SU-DHL-6 (cell line): ENCODE measurements at regions not wholly inside any gene's neighbourhood (a gene's known extent, or its start where the extent isn't known, plus 50 kb on each side); places are given as distances from the start of the nearest gene placed in this dataset.

Experiments
- H2AFZ ChIP-seq: fragments of 200-600 bp; sonication (generic); 2 replicates; pipeline ENCODE4 v1.6.1; 2014; ENCODE audit warnings: low read depth, mild to moderate bottlenecking, moderate library complexity, mixed read lengths, antibody characterized with exemption, low read length; ENCODE audit not compliant: severe bottlenecking
- H3F3A ChIP-seq: fragments of 200-600 bp; shearing (Covaris generic); 2 replicates; pipeline ENCODE4 v1.6.0; 2016; ENCODE audit warnings: antibody characterized with exemption, mild to moderate bottlenecking; ENCODE audit not compliant: insufficient read depth
- H3K27ac ChIP-seq: fragments of 200-600 bp; sonication (generic); 2 replicates; pipeline ENCODE4 v1.5.1; 2016; ENCODE audit warnings: low read depth, mild to moderate bottlenecking, low read length, moderate library complexity, mixed read lengths
- H3K27me3 ChIP-seq: fragments of 200-600 bp; sonication (generic), shearing (Covaris generic); 2 replicates; pipeline ENCODE4 v1.6.0; 2014; ENCODE audit warnings: mild to moderate bottlenecking, low read length
- H3K36me3 ChIP-seq: fragments of 200-600 bp; sonication (generic); 2 replicates; pipeline ENCODE4 v1.6.1; 2014; ENCODE audit warnings: mild to moderate bottlenecking, low read length, mixed read lengths
- H3K4me2 ChIP-seq: fragments of 300-600, 200-600 bp; shearing (Covaris generic), sonication (generic); 2 replicates; pipeline ENCODE4 v1.6.0; 2014; ENCODE audit warnings: low read length, low read depth, mild to moderate bottlenecking; ENCODE audit not compliant: poor library complexity, severe bottlenecking
- H3K4me3 ChIP-seq: fragments of 200-600 bp; sonication (generic); 2 replicates; pipeline ENCODE4 v1.5.1; 2014; ENCODE audit warnings: antibody characterized with exemption, low read length, mild to moderate bottlenecking, mixed read lengths; ENCODE audit not compliant: insufficient read depth, poor library complexity, severe bottlenecking
- H3K79me2 ChIP-seq: fragments of 200-600 bp; sonication (generic); 2 replicates; pipeline ENCODE4 v1.6.1; 2014; ENCODE audit warnings: mild to moderate bottlenecking, low read length, moderate library complexity; ENCODE audit not compliant: insufficient read depth
- H3K9ac ChIP-seq: fragments of 200-600 bp; sonication (generic); 2 replicates; pipeline ENCODE4 v1.7.0; 2014; ENCODE audit warnings: mild to moderate bottlenecking, low read length
- H3K9me2 ChIP-seq: fragments of 200-600 bp; sonication (generic); replicated peaks from 2 replicates; pipeline ENCODE4 v1.6.1; 2014; ENCODE audit warnings: low read length; ENCODE audit not compliant: insufficient read depth
- H3K9me3 ChIP-seq: fragments of 200-600 bp; sonication (generic); 2 replicates; pipeline ENCODE4 v1.6.1; 2014; ENCODE audit warnings: low read length, mixed read lengths; ENCODE audit not compliant: insufficient read depth
- H4K20me1 ChIP-seq: fragments of 200-600 bp; sonication (generic); 2 replicates; pipeline ENCODE4 v1.6.1; 2014; ENCODE audit warnings: low read depth, mild to moderate bottlenecking, antibody characterized with exemption, low read length, moderate library complexity, mixed read lengths
- EZH2phosphoT487 ChIP-seq: fragments of 200-600 bp; sonication (generic), shearing (Covaris generic); conservative IDR thresholded peaks from 2 replicates; pipeline ENCODE4 v1.6.1; 2018; ENCODE audit warnings: mild to moderate bottlenecking, antibody characterized with exemption, low read length, moderate library complexity, mixed read lengths
- TF ChIP-seq, protein P1 (sequence below): fragments of 200-600 bp; sonication (generic); IDR thresholded peaks from one replicate; pipeline ENCODE4 v1.5.1; 2017; ENCODE audit warnings: antibody characterized with exemption, mild to moderate bottlenecking, low read length, moderate library complexity; ENCODE audit not compliant: insufficient read depth, poor library complexity, severe bottlenecking

DNA sequence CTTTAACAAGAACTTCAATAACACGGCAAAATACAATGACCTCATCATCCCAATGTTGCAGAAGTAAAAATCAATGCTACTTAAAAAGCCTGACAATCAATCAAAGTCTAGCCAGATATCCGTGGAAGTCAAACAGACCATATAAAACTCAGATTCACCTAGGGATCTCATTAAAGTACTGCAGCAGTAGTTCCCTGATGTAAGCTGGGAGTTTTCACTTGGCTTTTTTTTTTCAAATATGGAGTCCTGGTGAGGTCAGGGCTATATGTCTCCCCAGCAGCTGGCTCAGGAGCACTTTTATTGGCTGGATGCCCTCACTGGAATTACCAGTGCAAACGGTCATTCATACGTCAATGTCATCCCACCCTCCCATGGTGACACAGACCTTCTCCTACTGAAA lies 220.6 kb upstream of the SLC30A5 start:
- H4K20me1 ChIP-seq: no peaks in the 10 kb centered on the region
- H3K27me3 ChIP-seq: no peaks in the 10 kb centered on the region
- no peaks in the 10 kb centered on the region for H3F3A ChIP-seq
- H2AFZ ChIP-seq: no peak overlapping the region
- no peak overlapping the region for H3K4me3 ChIP-seq
- H3K36me3 ChIP-seq: no peaks in the 10 kb centered on the region
- no peaks in the 10 kb centered on the region for H3K9me3 ChIP-seq
- H3K4me2 ChIP-seq: no peak overlapping the region
- no peaks in the 10 kb centered on the region for H3K9me2 ChIP-seq
- no peak overlapping the region for H3K9ac ChIP-seq
- TF ChIP-seq EZH2phosphoT487: no peak
- TF ChIP-seq, protein P1, sequence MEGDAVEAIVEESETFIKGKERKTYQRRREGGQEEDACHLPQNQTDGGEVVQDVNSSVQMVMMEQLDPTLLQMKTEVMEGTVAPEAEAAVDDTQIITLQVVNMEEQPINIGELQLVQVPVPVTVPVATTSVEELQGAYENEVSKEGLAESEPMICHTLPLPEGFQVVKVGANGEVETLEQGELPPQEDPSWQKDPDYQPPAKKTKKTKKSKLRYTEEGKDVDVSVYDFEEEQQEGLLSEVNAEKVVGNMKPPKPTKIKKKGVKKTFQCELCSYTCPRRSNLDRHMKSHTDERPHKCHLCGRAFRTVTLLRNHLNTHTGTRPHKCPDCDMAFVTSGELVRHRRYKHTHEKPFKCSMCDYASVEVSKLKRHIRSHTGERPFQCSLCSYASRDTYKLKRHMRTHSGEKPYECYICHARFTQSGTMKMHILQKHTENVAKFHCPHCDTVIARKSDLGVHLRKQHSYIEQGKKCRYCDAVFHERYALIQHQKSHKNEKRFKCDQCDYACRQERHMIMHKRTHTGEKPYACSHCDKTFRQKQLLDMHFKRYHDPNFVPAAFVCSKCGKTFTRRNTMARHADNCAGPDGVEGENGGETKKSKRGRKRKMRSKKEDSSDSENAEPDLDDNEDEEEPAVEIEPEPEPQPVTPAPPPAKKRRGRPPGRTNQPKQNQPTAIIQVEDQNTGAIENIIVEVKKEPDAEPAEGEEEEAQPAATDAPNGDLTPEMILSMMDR: no peak
- H3K79me2 ChIP-seq: no peaks in the 10 kb centered on the region
- no peak overlapping the region for H3K27ac ChIP-seq

DNA sequence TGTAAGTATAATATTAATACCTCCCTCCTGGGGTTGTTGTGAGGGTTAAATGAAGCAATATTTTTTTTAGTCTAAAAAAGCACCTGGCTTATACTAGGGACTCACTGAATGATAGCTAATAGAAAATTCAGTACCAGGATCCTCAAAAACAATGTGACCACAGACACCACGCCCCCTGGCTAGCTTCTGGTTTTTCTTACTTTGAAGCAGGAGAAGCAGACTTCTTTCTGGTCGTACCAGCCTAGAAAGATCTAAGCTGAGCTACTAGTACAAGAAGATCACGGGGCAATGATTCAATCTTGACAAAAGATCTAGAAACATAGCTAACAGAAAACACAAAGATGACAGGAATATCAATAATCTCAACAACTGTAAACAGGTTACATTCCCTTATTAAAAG lies 218.5 kb upstream of the SLC30A5 start:
- Histone ChIP-seq H3K9me3 (no peaks in the 10 kb centered on the region), H2AFZ (no peak overlapping the region), H3K9ac (no peak overlapping the region), H3K79me2 (no peaks in the 10 kb centered on the region), H3K36me3 (no peaks in the 10 kb centered on the region), H3F3A (no peaks in the 10 kb centered on the region), H3K4me2 (no peak overlapping the region), H3K4me3 (no peak overlapping the region), H4K20me1 (no peaks in the 10 kb centered on the region), H3K9me2 (no peaks in the 10 kb centered on the region), H3K27ac (no peak overlapping the region), H3K27me3 (no peaks in the 10 kb centered on the region)
- no peak for TF ChIP-seq EZH2phosphoT487
- TF ChIP-seq, protein P1: no peak

DNA sequence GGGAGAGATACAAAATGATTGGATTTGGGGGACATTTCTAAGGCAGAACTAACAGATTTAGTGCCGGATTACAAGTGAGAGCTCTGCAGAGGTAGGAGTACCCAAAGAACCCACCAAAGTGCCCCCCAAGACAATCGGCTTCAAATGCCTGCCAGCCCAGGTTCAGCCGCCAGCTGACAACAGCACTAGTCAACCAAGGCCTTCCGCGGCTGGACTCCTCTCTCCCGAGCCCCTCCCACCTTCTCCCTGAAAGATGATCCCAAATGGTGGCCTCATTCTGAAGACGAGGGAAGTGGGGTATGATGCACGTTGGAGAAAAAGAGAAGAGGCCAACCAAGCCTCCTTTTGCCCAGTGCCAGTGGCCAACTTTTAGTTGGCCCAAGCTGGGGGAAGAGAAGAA lies 210.4 kb upstream of the SLC30A5 start:
- H3K79me2 ChIP-seq: no peaks in the 10 kb centered on the region
- no peaks in the 10 kb centered on the region for H3K9me3 ChIP-seq
- H3K4me3 ChIP-seq: no peak overlapping the region
- TF ChIP-seq EZH2phosphoT487: no peak
- TF ChIP-seq, protein P1: no peak
- no peaks in the 10 kb centered on the region for H3K36me3 ChIP-seq
- H3K27me3 ChIP-seq: no peaks in the 10 kb centered on the region
- no peak overlapping the region for H3K4me2 ChIP-seq
- H3F3A ChIP-seq: no peaks in the 10 kb centered on the region
- H3K27ac ChIP-seq: no peak overlapping the region
- no peaks in the 10 kb centered on the region for H4K20me1 ChIP-seq
- no peaks in the 10 kb centered on the region for H3K9me2 ChIP-seq
- H3K9ac ChIP-seq: no peak overlapping the region
- H2AFZ ChIP-seq: no peak overlapping the region
